PFSK-1 (cell line): ENCODE measurements at regions not wholly inside any gene's neighbourhood (a gene's known extent, or its start where the extent isn't known, plus 50 kb on each side); places are given as distances from the start of the nearest gene placed in this dataset.

Experiments used
- FOXP2 ChIP-seq: optimal IDR thresholded peaks from 2 replicates; pipeline ENCODE3; 2011; ENCODE audit warnings: borderline replicate concordance, control low read depth, inconsistent platforms; ENCODE audit not compliant: insufficient read depth; ENCODE audit errors: extremely low read length, extremely low read depth
- POLR2AphosphoS5 ChIP-seq: IDR thresholded peaks from 2 replicates; pipeline ENCODE4 v1.6.1; 2012; ENCODE audit warnings: low read depth, mild to moderate bottlenecking, control low read depth, low read length, moderate library complexity
- REST ChIP-seq, 2 experiments: IDR thresholded peaks; 2 replicates each; pipeline versions ENCODE4 v1.6.1 to v1.8.0; 2011 to 2012; ENCODE audit warnings: low read depth in 2 of 2, low read length in 2 of 2, control low read depth in 1 of 2, inconsistent platforms in 1 of 2, mild to moderate bottlenecking in 1 of 2, moderate library complexity in 1 of 2; ENCODE audit not compliant: insufficient read depth in 1 of 2
- SIN3A ChIP-seq: IDR thresholded peaks from 2 replicates; pipeline ENCODE4 v1.6.1; 2012; ENCODE audit warnings: mild to moderate bottlenecking, low read length, moderate library complexity, borderline replicate concordance; ENCODE audit not compliant: insufficient read depth
- TAF1 ChIP-seq: IDR thresholded peaks from 2 replicates; pipeline ENCODE4 v1.6.1; 2012; ENCODE audit warnings: low read length, control low read depth, borderline replicate concordance; ENCODE audit not compliant: insufficient read depth

- no peak for TF ChIP-seq POLR2AphosphoS5
- no peak for TF ChIP-seq SIN3A
- no peak for TF ChIP-seq REST (IDR thresholded peaks at IDR 0.05; ENCODE audit: insufficient read depth in 1 of 2, low read depth in 2 of 2, low read length in 2 of 2)
- no peak for TF ChIP-seq FOXP2
- TF ChIP-seq TAF1: no peak
These were observed 58.0 kb upstream of the WDR26 start for GRCh38 chr1:224492632-224493031.

DNA sequence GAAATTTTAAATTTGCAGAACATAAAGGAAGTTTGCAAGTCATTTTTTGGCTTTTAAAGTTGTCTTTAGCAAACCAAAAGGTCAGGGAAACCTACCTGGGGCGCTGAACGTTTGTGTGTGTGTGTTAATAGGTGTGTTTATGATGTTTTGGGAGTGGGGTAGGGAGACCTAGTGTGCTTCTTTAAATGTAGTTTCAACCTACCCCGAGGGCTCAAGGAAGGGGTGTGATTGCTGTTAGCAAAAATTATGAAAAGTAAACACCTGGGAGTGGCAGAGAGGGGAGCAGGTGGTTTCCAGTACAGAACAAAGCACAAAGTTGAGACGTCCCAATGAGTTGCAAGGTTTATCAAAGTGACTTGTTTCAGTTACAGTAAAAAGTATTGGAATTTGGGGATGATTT is 58.7 kb upstream of the WDR26 start:
- no peak for TF ChIP-seq REST (IDR thresholded peaks at IDR 0.05; ENCODE audit: insufficient read depth in 1 of 2, low read depth in 2 of 2, low read length in 2 of 2)
- no peak for TF ChIP-seq TAF1
- no peak for TF ChIP-seq POLR2AphosphoS5
- no peak for TF ChIP-seq SIN3A
- no peak for TF ChIP-seq FOXP2

DNA sequence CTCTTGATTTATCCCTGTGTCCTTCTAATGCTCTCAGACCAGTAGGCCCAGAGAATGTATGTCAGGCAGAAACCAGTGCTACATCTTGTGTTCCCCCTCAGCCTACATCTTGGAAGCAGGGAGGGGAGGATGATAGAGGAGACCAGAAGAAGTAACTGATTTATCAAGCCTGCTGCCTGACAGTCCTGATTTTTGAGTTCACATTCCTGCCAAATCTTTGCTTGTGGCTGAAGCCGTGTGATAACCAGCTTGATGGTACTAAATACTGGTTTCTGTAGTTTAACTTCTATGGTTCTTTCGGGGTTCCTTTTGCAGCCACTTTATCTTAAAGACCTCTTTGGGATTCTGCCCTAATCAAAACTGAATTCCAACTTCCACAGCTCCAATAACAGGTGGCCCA is 59.7 kb upstream of the WDR26 start:
- TF ChIP-seq SIN3A (no peak), TAF1 (no peak), POLR2AphosphoS5 (no peak), FOXP2 (no peak), REST (IDR thresholded peaks at IDR 0.05; ENCODE audit: insufficient read depth in 1 of 2, low read depth in 2 of 2, low read length in 2 of 2) (no peak)

GRCh38 chr1:224495866-224496265 is 61.3 kb upstream of the WDR26 start:
- TF ChIP-seq FOXP2: no peak
- TF ChIP-seq SIN3A: no peak
- no peak for TF ChIP-seq POLR2AphosphoS5
- no peak for TF ChIP-seq REST (IDR thresholded peaks at IDR 0.05; ENCODE audit: insufficient read depth in 1 of 2, low read depth in 2 of 2, low read length in 2 of 2)

- TF ChIP-seq SIN3A (no peak), TAF1 (no peak)
These were observed 62.2 kb upstream of the WDR26 start for GRCh38 chr1:224496826-224497225.
